DND-41 (cell line): ENCODE measurements at regions not wholly inside any gene's neighbourhood (a gene's known extent, or its start where the extent isn't known, plus 50 kb on each side); places are given as distances from the start of the nearest gene placed in this dataset.

ENCODE experiments used
- ATAC-seq: fragments of 200-7000 bp; cut with Tn5 transposase; 3 replicates; pipeline ENCODE4 v1.9.1; 2021; ENCODE audit warnings: low read depth; ENCODE audit not compliant: insufficient read depth
- DNase-seq: peaks from one replicate; pipeline ENCODE4 v3.0.0-alpha.2; 2020
- H2AFZ ChIP-seq: 2 replicates; pipeline ENCODE4 v1.6.0; 2012; ENCODE audit warnings: low read depth, low read length
- H3K27ac ChIP-seq: 2 replicates; pipeline ENCODE4 v1.5.1; 2012; ENCODE audit warnings: low read length, inconsistent platforms
- H3K27me3 ChIP-seq: fragments of 200-600 bp; sonication (generic); 2 replicates; pipeline ENCODE4 v1.6.0; 2012; ENCODE audit warnings: low read length, mild to moderate bottlenecking, inconsistent platforms; ENCODE audit not compliant: insufficient read depth, poor library complexity
- H3K36me3 ChIP-seq: 2 replicates; pipeline ENCODE4 v1.5.1; 2012; ENCODE audit warnings: low read length, inconsistent platforms; ENCODE audit not compliant: insufficient read depth
- H3K4me1 ChIP-seq: 2 replicates; pipeline ENCODE4 v1.5.1; 2012; ENCODE audit warnings: mild to moderate bottlenecking, low read length; ENCODE audit not compliant: insufficient read depth
- H3K4me2 ChIP-seq: 2 replicates; pipeline ENCODE4 v1.6.0; 2012; ENCODE audit warnings: mild to moderate bottlenecking, moderate library complexity, low read length, inconsistent platforms; ENCODE audit not compliant: insufficient read depth
- H3K4me3 ChIP-seq, 2 experiments: fragments of 200-600 bp in 1 of 2; shearing (Covaris generic) in 1 of 2; 2 replicates each; pipeline ENCODE4 v1.5.1; 2012 to 2016; ENCODE audit warnings: inconsistent platforms in 2 of 2, low read length in 2 of 2, mild to moderate bottlenecking in 2 of 2, low read depth in 1 of 2, moderate library complexity in 1 of 2
- H3K79me2 ChIP-seq: 2 replicates; pipeline ENCODE4 v1.6.0; 2012; ENCODE audit warnings: low read length, inconsistent platforms; ENCODE audit not compliant: insufficient read depth
- H3K9ac ChIP-seq: 2 replicates; pipeline ENCODE4 v1.6.0; 2012; ENCODE audit warnings: low read depth, mild to moderate bottlenecking, inconsistent platforms, low read length, moderate library complexity
- H3K9me3 ChIP-seq: 2 replicates; pipeline ENCODE4 v1.5.1; 2012; ENCODE audit warnings: low read length, moderate library complexity, mild to moderate bottlenecking, inconsistent platforms; ENCODE audit not compliant: insufficient read depth, severe bottlenecking
- H4K20me1 ChIP-seq: 2 replicates; pipeline ENCODE4 v1.6.0; 2012; ENCODE audit warnings: low read length; ENCODE audit not compliant: insufficient read depth
- CTCF ChIP-seq: IDR thresholded peaks from 2 replicates; pipeline ENCODE4 v1.5.1; 2012; ENCODE audit warnings: borderline replicate concordance, low read length, moderate library complexity, mild to moderate bottlenecking; ENCODE audit not compliant: poor library complexity, severe bottlenecking; ENCODE audit errors: extremely low read depth
- EZH2 ChIP-seq: IDR thresholded peaks from 3 replicates; pipeline ENCODE4 v1.6.1; 2012; ENCODE audit warnings: borderline replicate concordance, low read depth, mild to moderate bottlenecking, moderate library complexity, low read length, inconsistent platforms; ENCODE audit not compliant: severe bottlenecking

- H3K9ac ChIP-seq: no peak overlapping the region
Measured at GRCh38 chr20:40765814-40766480, 76.9 kb upstream of the MAFB start.

GRCh38 chr20:40766790-40767614 is 78.0 kb upstream of the MAFB start:
- ATAC-seq: no peak
- Histone ChIP-seq H4K20me1 (no peaks in the 10 kb centered on the region), H3K9ac (no peak overlapping the region), H3K27me3 (no peaks in the 10 kb centered on the region), H2AFZ (no peak overlapping the region), H3K27ac (no peak overlapping the region), H3K4me2 (no peak overlapping the region), H3K79me2 (no peaks in the 10 kb centered on the region), H3K4me1 (peaks cover 6% of the 10 kb centered on the region; the same call in 1 of the 2 replicates), H3K36me3 (no peaks in the 10 kb centered on the region), H3K9me3 (no peaks in the 10 kb centered on the region), H3K4me3 (no peak overlapping the region)
- no peak for TF ChIP-seq CTCF
- no peak for TF ChIP-seq EZH2
- DNase-seq: no peak

More at GRCh38 chr20:40765814-40766480, 76.9 kb upstream of the MAFB start:
- H3K79me2 ChIP-seq: no peaks in the 10 kb centered on the region
- no peak for TF ChIP-seq CTCF
- no peak for TF ChIP-seq EZH2
- no peaks in the 10 kb centered on the region for H3K9me3 ChIP-seq
- peak; percentile 56 for ATAC-seq
- peaks cover 6% of the 10 kb centered on the region; the same call in 1 of the 2 replicates for H3K4me1 ChIP-seq
- no peak for DNase-seq
- no peak overlapping the region for H3K4me2 ChIP-seq
- no peaks in the 10 kb centered on the region for H3K27me3 ChIP-seq
- H3K27ac ChIP-seq: peak overlapping the region; percentile 6; the same call in 1 of the 2 replicates
- no peaks in the 10 kb centered on the region for H3K36me3 ChIP-seq
- no peaks in the 10 kb centered on the region for H4K20me1 ChIP-seq
- no peak overlapping the region for H3K4me3 ChIP-seq
- no peak overlapping the region for H2AFZ ChIP-seq

- Histone ChIP-seq H3K9me3 (no peaks in the 10 kb centered on the region), H3K9ac (no peak overlapping the region), H3K79me2 (no peaks in the 10 kb centered on the region), H3K27ac (no peak overlapping the region), H3K36me3 (no peaks in the 10 kb centered on the region), H3K4me1 (peaks cover 6% of the 10 kb centered on the region; the same call in 1 of the 2 replicates), H3K4me2 (no peak overlapping the region), H3K4me3 (no peak overlapping the region), H4K20me1 (no peaks in the 10 kb centered on the region), H3K27me3 (no peaks in the 10 kb centered on the region), H2AFZ (no peak overlapping the region)
- ATAC-seq (no peak), DNase-seq (no peak)
- no peak for TF ChIP-seq CTCF
- TF ChIP-seq EZH2: no peak
Measured at GRCh38 chr20:40767615-40767924, 78.5 kb upstream of the MAFB start.
